Activated CD4-positive, alpha-beta T cell treated with anti-CD3 and anti-CD28 coated beads, Interleukin-2, amount 50 U/mL, for 1 hour (primary cell): ENCODE measurements at regions not wholly inside any gene's neighbourhood (a gene's known extent, or its start where the extent isn't known, plus 50 kb on each side); places are given as distances from the start of the nearest gene placed in this dataset.
"Not testable (repeated sequence)": the region's sequence is repeated elsewhere in the genome, so short reads cannot be mapped to it uniquely, and the experiment has no call there.

ENCODE experiments used
- DNase-seq: peaks from one replicate; pipeline ENCODE4 v3.0.0-alpha.2; 2020

- DNase-seq = no peak
Observed at GRCh38 chr12:131399000-131399399, 311.9 kb upstream of the SFSWAP start.

GRCh38 chr12:131400668-131401294 is 310.1 kb upstream of the SFSWAP start:
- not testable (repeated sequence) for DNase-seq

GRCh38 chr12:131401907-131402633 is 308.8 kb upstream of the SFSWAP start:
- DNase-seq = not testable (repeated sequence)

GRCh38 chr12:131402781-131403396 is 308.0 kb upstream of the SFSWAP start:
- DNase-seq = no peak

- no peak for DNase-seq
Observed at GRCh38 chr12:131403676-131404075, 307.2 kb upstream of the SFSWAP start.

GRCh38 chr12:131404705-131405104 is 306.2 kb upstream of the SFSWAP start:
- no peak for DNase-seq

GRCh38 chr12:131407221-131408035 is 303.5 kb upstream of the SFSWAP start:
- DNase-seq = no peak

- no peak for DNase-seq
Observed at GRCh38 chr12:131408036-131408365, 302.9 kb upstream of the SFSWAP start.

- DNase-seq = no peak
Observed at GRCh38 chr12:131408484-131408883, 302.4 kb upstream of the SFSWAP start.

- DNase-seq = no peak
Observed at GRCh38 chr12:131409211-131409610, 301.7 kb upstream of the SFSWAP start.

GRCh38 chr12:131411827-131412226 is 299.1 kb upstream of the SFSWAP start:
- not testable (repeated sequence) for DNase-seq

- no peak for DNase-seq
Observed at GRCh38 chr12:131413006-131413405, 297.9 kb upstream of the SFSWAP start.

GRCh38 chr12:131413471-131413870 is 297.4 kb upstream of the SFSWAP start:
- DNase-seq = no peak

GRCh38 chr12:131414155-131414922 is 296.6 kb upstream of the SFSWAP start:
- not testable (repeated sequence) for DNase-seq

- no peak for DNase-seq
Observed at GRCh38 chr12:131415781-131416180, 295.1 kb upstream of the SFSWAP start.

- DNase-seq = no peak
Observed at GRCh38 chr12:131418121-131418520, 292.8 kb upstream of the SFSWAP start.

- DNase-seq = no peak
Observed at GRCh38 chr12:131418884-131419283, 292.0 kb upstream of the SFSWAP start.

- DNase-seq = no peak
Observed at GRCh38 chr12:131420867-131421447, 289.9 kb upstream of the SFSWAP start.

- no peak for DNase-seq
Observed at GRCh38 chr12:131421509-131422186, 289.2 kb upstream of the SFSWAP start.

- no peak for DNase-seq
Observed at GRCh38 chr12:131422187-131422520, 288.7 kb upstream of the SFSWAP start.

GRCh38 chr12:131422744-131423143 is 288.1 kb upstream of the SFSWAP start:
- DNase-seq = no peak

GRCh38 chr12:131424270-131424669 is 286.6 kb upstream of the SFSWAP start:
- no peak for DNase-seq
